VCaP (cell line): ENCODE measurements at regions not wholly inside any gene's neighbourhood (a gene's known extent, or its start where the extent isn't known, plus 50 kb on each side); places are given as distances from the start of the nearest gene placed in this dataset.
"Not testable (repeated sequence)": the region's sequence is repeated elsewhere in the genome, so short reads cannot be mapped to it uniquely, and the experiment has no call there.

Experiments used
- H3K27ac ChIP-seq: fragments of 450-650 bp; 2 replicates; pipeline ENCODE4 v1.5.1; 2017
- CTCF ChIP-seq: fragments of 450-650 bp; conservative IDR thresholded peaks from 2 replicates; pipeline ENCODE4 v1.5.1; 2017; ENCODE audit warnings: mild to moderate bottlenecking, moderate library complexity

GRCh38 chr16:86857807-86858206, 279.5 kb downstream of the FOXL1 start:
- no peak overlapping the region for H3K27ac ChIP-seq
- no peak for TF ChIP-seq CTCF

GRCh38 chr16:86858501-86858900, 280.2 kb downstream of the FOXL1 start:
- H3K27ac ChIP-seq, result no peak overlapping the region
- TF ChIP-seq CTCF, result no peak

- not testable (repeated sequence) for H3K27ac ChIP-seq
Measured at GRCh38 chr16:86861270-86861858, 283.0 kb downstream of the FOXL1 start.

GRCh38 chr16:86862595-86863280, 284.4 kb downstream of the FOXL1 start:
- H3K27ac ChIP-seq, result no peak overlapping the region
- no peak for TF ChIP-seq CTCF

GRCh38 chr16:86863609-86864008, 285.3 kb downstream of the FOXL1 start:
- H3K27ac ChIP-seq, result no peak overlapping the region
- no peak for TF ChIP-seq CTCF

GRCh38 chr16:86864586-86864985, 286.2 kb downstream of the FOXL1 start:
- H3K27ac ChIP-seq, result no peak overlapping the region
- TF ChIP-seq CTCF, result no peak

- TF ChIP-seq CTCF, result no peak
- H3K27ac ChIP-seq, result no peak overlapping the region
Measured at GRCh38 chr16:86865851-86866662, 287.7 kb downstream of the FOXL1 start.
